ENCODE measurements at regions not wholly inside any gene's neighbourhood (a gene's known extent, or its start where the extent isn't known, plus 50 kb on each side); places are given as distances from the start of the nearest gene placed in this dataset.

DNA sequence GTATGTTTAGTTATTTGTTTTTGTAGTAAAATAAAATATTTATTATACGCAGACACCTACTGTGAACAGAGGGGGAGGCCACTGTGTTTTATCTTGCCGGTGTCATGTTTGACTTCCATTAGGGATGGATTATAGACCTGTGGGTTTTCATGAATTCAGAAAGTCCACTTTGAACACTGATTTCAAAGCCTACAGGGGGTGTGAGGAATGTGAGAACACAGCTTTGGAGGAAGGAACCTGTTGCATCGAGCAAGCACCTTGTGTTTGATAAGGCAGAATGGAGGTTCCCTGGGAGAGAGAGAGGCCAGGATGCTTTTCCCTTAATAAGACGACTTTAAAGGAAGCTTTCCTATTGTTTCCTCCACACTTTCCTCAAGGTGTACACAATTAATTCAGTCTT is 665.0 kb upstream of the MGMT start:
- FAIRE-seq (no peak), ATAC-seq (no peak), DNase-seq (ENCODE audit: extremely low read depth in 1 of 4, low spot score in 3 of 4) (no peak)
- no peak for TF ChIP-seq CBX1 (IDR thresholded peaks at IDR 0.05; ENCODE audit: low read depth)
- TF ChIP-seq SETDB1 (IDR thresholded peaks at IDR 0.05; ENCODE audit: low read length) = no peak
- TF ChIP-seq ELF1 (tag; IDR thresholded peaks at IDR 0.05) = no peak
- TF ChIP-seq NBN (IDR thresholded peaks at IDR 0.05; ENCODE audit: low read depth) = no peak
- no peak for TF ChIP-seq EHMT2 (IDR thresholded peaks at IDR 0.05)
- no peak for TF ChIP-seq NELFE (IDR thresholded peaks at IDR 0.05; ENCODE audit: insufficient read depth, insufficient read length)
- TF ChIP-seq, protein P1, sequence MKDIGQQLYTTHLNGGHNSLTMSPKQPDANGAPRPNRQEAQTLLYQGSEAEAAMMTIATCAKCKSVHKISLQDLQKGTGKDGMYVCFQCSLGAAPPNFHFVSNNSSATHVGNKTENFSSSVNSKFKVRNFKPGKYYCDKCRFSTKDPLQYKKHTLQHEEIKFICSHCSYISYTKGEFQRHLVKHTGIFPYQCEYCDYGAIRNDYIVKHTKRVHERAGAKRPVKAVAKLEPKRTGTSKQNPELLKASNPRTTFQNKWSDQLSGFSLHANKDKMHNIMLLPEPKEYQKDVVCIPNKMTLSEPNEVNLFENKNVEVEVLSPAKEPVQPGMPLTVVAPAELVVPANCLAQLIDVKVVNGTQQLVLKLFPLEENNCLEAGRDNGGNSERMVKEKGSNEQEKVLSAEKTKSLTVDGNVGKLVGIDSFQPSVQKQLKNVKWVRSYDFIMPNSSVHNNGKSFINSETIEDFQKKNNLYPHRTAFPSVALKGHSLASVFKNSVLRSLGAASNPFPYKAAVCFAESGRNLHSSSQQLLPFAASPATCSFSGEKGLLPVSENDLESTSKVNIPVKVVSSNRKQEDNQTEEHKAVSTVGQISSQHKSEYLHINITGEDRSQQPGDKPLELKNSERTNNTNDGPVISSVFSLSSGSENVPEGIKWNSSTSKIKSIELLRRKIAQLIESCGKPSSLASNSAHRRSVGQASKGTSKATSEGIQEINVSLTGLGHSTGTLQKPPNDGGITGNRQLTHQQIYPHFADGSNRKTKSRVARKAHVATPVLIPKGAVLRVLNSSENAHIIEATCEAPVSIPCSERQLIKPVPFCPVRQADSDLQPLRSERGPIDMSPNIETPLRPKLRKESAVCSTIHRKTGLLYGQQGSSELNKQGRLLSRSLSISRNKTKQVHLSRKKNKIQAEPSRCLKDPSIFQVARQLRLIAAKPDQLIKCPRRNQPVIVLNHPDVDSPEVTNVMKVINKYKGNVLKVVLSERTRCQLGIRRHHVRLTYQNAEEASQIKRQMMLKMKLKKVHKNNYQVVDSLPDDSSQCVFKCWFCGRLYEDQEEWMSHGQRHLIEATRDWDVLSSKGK (CRISPR knock-in tag; IDR thresholded peaks at IDR 0.05) = no peak
- no peak for TF ChIP-seq CBFA2T2 (conservative IDR thresholded peaks at IDR 0.05)
- TF ChIP-seq YBX1 (IDR thresholded peaks at IDR 0.05) = no peak
- no peak for TF ChIP-seq CHCHD3 (CRISPR knock-in tag; IDR thresholded peaks at IDR 0.05)
- TF ChIP-seq SREBF1 (IDR thresholded peaks at IDR 0.05; ENCODE audit: borderline replicate concordance, low read depth, low read length) = no peak
- no peak for TF ChIP-seq CEBPB (tag; IDR thresholded peaks at IDR 0.05)
- TF ChIP-seq RAD51 (IDR thresholded peaks at IDR 0.05; ENCODE audit: borderline replicate concordance, low read depth) = no peak
- TF ChIP-seq BRCA1 (IDR thresholded peaks at IDR 0.05) = no peak
- TF ChIP-seq BRCA1 (CRISPR knock-in tag; IDR thresholded peaks at IDR 0.05) = no peak
- Histone ChIP-seq H3K9ac (ENCODE audit: insufficient read depth in 1 of 2, low read depth in 2 of 2, low read length in 2 of 2) (no peak overlapping the region), H3K27me3 (ENCODE audit: control insufficient read depth in 2 of 2, insufficient read depth in 2 of 2, low read length in 2 of 2) (no peaks in the 10 kb centered on the region; a peak in 2 of 5 replicates), H4K20me1 (replicated peaks; ENCODE audit: control insufficient read depth, insufficient read depth, low read length) (no peaks in the 10 kb centered on the region), H3K9me3 (replicated peaks; ENCODE audit: control insufficient read depth, insufficient read depth, low read depth, low read length) (no peaks in the 10 kb centered on the region), H3K9me1 (ENCODE audit: control insufficient read depth, insufficient read depth, low read length) (no peaks in the 10 kb centered on the region), H3K4me3 (no peak overlapping the region), H2AFZ (ENCODE audit: low read depth, low read length) (no peak overlapping the region), H3K4me1 (replicated peaks in 1 of 2; ENCODE audit: control insufficient read depth in 2 of 2, insufficient read depth in 2 of 2, low read length in 2 of 2) (no peaks in the 10 kb centered on the region), H3K27ac (ENCODE audit: extremely low read depth, low read depth, low read length) (no peak overlapping the region), H3K4me2 (ENCODE audit: insufficient read depth, low read length) (no peak overlapping the region), H3K79me2 (ENCODE audit: control insufficient read depth, insufficient read depth, low read length) (no peaks in the 10 kb centered on the region), H3K36me3 (ENCODE audit: control insufficient read depth, insufficient read depth, low read length) (no peaks in the 10 kb centered on the region)
- ChIA-PET CTCF (ENCODE audit: low intra/inter-chr PET ratio) (interaction anchor here (0.6 kb wide), 1 partner anchor 732 kb away, joined by 4 read pairs; no protein-coding TSS in a partner anchor), POLR2A (no interaction called here)
- WGBS (ENCODE audit: insufficient coverage, low coverage, missing lambda C conversion rate) = 2% methylated on average over 4 of the region's 4 CpGs
- intact Hi-C loops (cut with micrococcal nuclease) (no loop called here), in situ Hi-C loops (cut with MboI) (no loop called here)
- BruUV-seq (replicated peaks) = no TSS peak

Measured in K562 (cell line).